ENCODE measurements at regions not wholly inside any gene's neighbourhood (a gene's known extent, or its start where the extent isn't known, plus 50 kb on each side); places are given as distances from the start of the nearest gene placed in this dataset.

DNA sequence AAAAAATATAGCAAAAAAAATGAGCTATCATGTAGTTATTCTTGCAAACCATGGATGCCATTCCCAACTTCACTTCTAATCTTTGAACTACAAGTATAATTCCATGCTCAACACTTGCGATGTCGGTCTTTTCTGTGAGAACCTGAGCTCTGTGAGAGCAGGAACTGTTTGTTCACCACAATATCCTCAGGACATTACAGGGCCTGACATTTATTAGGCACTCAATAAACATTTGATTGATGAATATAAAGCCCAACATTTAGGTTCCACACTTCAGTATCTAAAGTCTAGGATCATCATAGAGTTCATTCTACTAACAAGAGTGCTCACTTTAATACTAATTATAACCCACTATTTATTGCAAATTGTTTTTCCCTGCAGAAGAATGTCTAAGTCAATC is 211.6 kb upstream of the FAM241A start:
- no peak for TF ChIP-seq POLR2AphosphoS5 (IDR thresholded peaks at IDR 0.05; ENCODE audit: low read depth, low read length)
- no peak for TF ChIP-seq POLR2A (IDR thresholded peaks at IDR 0.05; ENCODE audit: low read depth, low read length)
